Caki2 (cell line): ENCODE measurements at regions not wholly inside any gene's neighbourhood (a gene's known extent, or its start where the extent isn't known, plus 50 kb on each side); places are given as distances from the start of the nearest gene placed in this dataset.

ENCODE experiments used
- DNase-seq: peaks from one replicate; pipeline ENCODE4 v3.0.0-alpha.2; 2015; ENCODE audit warnings: low read depth
- in situ Hi-C: cut with HindIII; loops from 2 replicates; pipeline ENCODE4 v1.10.0; 2016; ENCODE audit warnings: low sequenced_read_pairs, low pct_unique_long_range_greater_than_20kb, mixed read lengths

DNA sequence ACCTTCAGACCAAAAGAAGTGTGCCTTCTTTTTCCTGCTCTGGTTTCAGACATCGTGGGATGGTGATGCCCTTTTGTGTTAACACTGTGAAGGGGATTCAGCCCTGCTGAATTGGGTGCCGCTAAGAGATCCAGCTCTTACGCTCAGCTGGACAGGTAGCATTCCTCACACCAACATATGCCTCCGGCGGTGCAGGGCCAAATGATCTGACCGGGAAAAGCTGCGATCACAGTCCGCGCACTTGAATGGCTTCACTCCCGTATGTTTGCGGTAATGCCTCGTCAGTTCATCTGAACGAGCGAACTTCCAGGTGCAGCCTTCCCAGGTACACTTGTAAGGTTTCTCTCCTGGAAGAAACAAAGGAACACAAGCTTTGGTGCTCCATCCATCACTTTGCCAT is 438.9 kb downstream of the KLF12 start:
- DNase-seq, result no peak
- in situ Hi-C loops, result no loop called here

DNA sequence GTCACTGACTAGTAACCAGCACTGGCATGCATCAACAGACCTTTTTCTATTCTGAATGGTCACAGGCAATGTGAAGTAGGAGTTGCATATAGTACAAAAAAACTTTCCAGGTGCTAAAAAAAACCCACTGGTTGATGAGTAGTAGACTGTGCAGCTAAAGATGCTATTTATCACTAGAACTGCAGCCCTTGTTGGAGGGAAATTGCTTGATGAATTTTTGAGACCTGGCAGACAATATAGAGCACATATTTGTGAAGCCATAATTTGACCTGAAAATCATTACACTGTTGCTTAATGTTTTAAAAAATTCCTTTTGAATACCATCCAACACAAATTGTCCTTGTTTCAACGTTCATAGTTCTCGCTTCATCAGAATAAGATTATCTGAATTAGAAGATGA is 441.0 kb downstream of the KLF12 start:
- no peak for DNase-seq
- in situ Hi-C loops, result no loop called here

DNA sequence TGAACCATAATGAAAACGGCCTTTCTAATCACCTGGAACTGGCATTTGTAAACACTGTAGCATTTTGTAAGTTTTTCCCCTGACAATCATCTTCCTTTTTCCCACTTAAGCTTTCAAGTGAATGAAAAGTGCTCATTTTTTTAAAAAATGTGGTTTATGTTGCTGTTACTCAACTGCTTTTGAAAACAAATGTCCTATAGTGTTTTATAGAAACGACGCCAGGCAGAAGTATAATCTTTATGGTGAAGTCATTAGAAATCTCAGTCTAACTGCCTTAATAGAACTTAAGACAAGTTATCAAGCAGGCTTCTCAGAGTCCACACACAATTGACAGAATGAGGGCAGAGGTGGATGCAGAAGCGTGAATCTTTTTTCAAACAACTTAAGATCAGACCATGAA is 442.3 kb downstream of the KLF12 start:
- in situ Hi-C loops, result no loop called here
- DNase-seq, result no peak

DNA sequence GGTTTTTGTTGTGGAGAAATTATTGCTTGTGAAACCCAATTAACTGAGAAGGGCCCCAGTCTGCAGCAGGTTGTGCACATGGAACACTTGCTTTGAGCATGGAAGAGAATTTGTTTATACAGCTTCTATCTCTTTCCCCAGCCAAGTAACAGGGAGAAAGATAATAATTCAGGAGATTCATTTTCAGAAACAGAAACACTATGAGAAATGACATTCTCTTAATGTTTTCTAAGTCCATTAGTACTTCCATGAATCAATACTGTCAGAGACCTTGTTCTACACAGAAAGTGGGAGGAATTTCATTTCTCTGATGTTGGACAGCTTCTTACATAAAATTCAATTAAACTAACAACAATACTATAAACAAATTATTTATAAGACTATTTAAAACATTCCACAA is 446.3 kb downstream of the KLF12 start:
- no peak for DNase-seq
- in situ Hi-C loops, result no loop called here

DNA sequence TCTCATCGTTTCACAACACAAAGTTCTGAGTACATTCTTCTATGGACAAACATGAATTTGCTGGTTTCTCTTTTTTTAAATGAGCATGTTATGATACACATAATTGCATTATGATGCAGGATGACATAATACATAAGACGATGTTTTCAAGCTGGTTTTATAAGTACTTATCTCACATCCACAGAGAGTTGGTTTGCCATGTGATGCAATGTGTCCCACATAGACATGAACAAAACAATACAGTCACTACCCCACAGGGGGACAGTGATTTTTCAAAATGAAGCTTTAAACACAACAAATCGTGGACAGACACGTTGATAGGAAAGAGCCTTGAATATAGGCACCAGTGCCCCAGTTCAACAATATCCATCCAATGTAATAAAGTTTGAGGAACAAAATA is 447.1 kb downstream of the KLF12 start:
- in situ Hi-C loops, result no loop called here
- no peak for DNase-seq

DNA sequence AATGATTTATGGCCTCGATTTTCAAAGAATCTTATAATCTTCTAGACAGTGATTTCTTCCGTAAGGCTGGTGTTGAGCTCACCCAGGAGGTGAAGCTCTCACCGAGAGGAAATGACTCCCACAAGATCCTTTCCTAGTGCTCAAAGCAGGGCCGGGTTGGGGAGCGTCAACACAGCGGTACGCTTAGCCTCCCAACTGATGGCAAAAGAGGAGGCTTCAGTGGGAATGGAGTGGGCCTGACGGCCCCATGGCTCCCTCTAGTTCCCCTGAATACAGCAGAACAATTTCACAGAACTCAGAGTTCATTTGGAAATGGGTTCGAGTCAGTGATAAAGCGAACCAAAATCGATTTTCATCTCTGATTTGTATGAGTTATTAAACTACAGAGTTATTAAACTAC is 449.5 kb downstream of the KLF12 start:
- no peak for DNase-seq
- in situ Hi-C loops, result no loop called here

DNA sequence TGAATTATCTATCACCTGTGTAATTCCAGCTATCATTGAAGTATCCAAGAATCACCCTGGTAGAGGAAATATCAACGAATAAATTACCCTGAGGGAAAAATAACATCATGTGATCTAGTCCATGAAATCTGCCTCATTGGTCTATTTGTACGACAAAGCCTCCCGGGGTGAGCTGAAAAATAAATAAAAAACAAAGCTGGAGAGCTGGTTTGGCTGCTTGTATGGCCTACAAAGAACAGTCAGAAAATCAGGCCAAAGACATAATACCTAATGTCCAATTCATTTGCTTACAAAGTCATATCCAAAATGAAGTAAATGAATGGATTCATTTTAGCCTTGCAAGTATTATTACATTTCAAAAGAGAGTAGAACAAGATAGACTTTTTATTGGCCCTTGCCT is 449.9 kb downstream of the KLF12 start:
- in situ Hi-C loops, result no loop called here

DNA sequence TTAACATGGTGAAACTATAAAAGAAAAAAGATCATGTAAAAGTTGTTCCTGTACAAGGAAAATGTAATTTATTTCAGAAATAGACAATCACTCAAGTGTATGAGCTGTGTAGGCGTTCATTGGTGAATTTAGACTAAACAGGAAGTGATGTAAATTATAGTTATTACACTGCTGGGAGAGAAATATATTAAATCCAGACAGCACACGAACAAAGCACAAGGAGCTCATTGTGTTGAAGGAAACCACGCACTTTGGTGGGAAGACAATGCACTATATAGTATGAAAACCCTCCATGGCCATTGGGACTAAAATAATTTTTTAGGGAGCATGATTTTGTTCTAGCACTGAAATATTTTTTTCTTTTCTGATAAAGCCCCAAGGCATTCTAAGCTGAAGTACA is 450.5 kb downstream of the KLF12 start:
- in situ Hi-C loops, result no loop called here
- no peak for DNase-seq

More for the DNA sequence above, 449.9 kb downstream of the KLF12 start:
- no peak for DNase-seq

DNA sequence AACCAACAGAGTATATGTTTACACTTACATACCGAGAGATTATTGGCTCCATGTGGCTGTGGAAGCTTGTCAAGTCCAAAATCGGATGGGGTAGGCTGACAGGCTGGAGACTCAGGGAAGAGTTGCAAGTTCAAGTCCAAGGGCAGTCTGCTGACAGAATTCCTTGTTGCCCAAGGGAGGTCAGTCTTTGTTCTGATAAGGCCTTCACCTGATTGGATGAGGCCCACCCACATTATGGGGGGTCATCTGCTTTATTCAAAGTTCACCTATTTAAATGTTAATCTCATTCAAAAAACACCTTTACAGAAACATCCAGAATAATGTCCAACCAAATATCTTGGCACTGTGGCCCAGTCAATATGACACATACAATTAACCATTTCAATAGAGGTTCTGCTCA is 452.4 kb downstream of the KLF12 start:
- in situ Hi-C loops, result no loop called here

DNA sequence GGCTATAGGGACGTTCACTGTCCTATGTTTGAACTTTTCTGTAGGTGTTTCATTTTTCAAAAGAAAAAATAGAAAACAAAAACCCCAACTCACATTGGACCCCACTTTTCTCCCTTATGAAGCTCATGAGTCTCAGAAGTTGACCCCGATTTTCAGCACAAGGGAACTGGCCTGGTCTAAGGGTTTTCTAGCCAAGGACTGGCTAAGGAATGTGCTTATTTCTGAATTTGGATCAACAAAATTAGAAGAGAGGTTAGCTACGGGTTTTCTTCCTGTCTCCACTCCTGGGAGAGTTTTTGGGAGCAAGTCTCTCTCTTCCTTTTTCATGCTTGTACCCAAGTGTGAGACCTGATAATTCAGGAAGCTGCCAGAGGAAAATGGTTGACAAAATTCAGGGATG is 453.2 kb downstream of the KLF12 start:
- in situ Hi-C loops, result no loop called here
- no peak for DNase-seq

More for the DNA sequence above, 452.4 kb downstream of the KLF12 start:
- DNase-seq, result no peak

DNA sequence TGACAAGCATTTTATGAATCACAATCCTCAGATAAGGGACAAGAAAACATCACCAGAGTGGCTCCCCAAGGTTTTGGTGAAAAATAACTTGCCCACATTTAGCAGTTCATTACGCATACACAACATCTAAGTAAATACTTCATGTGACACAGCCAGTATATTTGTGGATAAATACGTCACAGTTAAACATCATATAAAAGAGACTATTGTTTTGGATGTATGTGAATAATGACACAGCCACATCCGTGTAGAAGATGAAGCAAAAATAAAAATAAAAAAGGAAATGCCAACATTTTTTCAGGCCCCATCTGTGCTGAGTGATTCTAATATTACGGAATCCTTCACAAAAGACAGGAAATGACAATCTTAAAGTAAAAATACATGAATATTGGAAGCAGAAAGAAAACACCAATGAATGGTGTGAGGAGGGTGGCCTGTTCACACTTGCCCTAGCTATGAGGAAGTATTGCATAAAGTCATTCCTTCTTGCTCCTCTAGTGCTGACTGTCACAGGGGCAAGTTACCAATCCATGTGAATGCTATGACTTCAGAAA is 457.1 kb downstream of the KLF12 start:
- in situ Hi-C loops, result no loop called here
- DNase-seq, result no peak

DNA sequence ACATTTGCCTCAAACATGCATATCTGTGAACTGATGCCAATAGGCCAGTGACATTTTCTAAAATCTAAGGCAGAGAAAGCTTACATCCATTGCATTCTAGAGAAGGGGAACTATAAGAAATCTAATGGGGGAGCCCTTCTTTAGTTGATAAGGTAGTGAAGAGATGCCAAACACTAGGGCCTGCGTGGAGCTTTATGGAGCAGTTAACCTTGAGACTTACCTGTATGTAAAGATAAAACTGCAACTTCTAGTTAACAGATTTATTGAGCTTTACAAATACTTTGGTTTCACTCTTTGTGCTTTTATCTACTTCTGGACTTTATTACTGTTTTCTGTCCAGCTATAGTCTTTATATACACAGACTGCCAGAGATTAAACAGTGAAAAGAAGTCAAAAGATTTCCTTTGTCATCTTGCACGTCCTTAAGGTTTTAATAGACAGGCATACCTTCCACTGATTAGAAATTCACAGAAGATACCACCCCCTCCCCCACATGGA is 457.6 kb downstream of the KLF12 start:
- in situ Hi-C loops, result no loop called here
- no peak for DNase-seq

DNA sequence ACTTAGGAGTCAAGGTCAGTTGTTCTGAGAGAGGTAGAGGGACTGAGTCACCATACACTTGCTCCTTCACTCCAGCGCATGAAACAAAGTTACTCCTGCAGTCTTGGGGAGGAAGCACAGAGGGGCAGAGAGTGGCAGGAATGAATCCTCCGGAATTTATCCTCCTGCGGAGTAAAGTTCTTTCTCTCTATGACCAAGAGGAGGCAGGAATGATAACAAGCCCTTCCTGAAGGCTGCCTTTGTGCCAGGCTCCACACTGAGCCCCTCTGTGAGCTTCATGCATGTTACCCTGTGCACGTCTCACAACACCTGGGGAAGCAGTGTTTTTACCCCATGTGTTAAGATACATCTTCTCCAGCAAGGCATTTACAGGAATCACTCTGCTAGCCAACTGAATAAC is 458.4 kb downstream of the KLF12 start:
- no peak for DNase-seq
- in situ Hi-C loops, result no loop called here

DNA sequence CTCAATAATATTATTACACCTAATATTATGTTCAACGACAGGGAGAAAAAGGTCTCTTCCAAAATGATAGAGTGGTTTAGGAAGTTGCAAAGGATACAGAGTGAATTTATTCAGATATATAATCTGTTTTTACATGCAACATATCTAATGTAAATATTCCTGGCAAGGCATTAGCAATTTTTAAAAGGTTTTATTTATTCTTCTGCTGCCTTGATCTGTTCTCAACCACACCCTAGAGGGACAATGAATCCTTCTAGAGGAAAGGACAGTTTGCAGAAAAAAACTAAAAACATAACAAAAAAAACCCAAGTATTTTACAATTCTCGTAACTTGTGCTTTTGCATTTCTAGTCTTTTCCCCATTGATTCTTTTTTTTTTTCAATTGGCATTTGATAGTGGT is 459.6 kb downstream of the KLF12 start:
- DNase-seq, result no peak
- in situ Hi-C loops, result no loop called here

DNA sequence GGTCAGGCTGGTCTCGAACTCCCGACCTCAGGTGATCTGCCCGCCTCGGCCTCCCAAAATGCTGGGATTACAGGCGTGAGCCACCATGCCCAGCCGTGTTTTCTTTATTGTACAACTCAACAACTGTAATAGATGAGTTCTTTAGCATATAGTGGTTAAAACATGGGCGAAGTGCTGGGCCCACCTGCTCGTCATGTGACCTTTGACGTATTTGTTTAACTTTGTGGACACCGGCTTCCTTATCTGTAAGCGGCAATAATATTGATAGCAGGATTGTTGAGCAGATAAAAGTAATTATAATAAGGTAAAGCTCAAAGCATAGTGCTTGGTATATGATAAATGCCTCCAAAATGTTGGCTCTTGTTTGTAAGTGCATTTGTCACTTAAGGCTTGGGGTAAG is 460.3 kb downstream of the KLF12 start:
- no peak for DNase-seq
- in situ Hi-C loops, result no loop called here

DNA sequence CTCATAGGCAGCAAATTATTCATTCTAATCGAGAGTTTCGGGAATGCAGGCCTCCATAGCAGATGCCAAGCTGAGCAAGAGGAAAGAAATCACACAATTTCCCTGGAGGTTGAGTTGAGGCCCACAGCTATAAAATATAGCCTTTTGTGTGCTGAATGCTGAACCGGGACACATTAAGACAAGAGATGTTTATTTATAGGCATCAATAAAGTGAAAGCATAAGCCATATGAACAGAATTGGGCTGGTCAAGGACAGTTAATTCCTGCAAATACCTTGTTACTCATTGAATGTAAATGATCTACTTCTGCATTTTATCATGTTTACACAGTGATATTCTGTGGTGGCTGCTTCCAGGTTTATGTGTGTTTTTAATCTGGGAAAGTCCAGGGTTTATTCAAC is 461.7 kb downstream of the KLF12 start:
- in situ Hi-C loops, result no loop called here
- DNase-seq, result peak; percentile 65

DNA sequence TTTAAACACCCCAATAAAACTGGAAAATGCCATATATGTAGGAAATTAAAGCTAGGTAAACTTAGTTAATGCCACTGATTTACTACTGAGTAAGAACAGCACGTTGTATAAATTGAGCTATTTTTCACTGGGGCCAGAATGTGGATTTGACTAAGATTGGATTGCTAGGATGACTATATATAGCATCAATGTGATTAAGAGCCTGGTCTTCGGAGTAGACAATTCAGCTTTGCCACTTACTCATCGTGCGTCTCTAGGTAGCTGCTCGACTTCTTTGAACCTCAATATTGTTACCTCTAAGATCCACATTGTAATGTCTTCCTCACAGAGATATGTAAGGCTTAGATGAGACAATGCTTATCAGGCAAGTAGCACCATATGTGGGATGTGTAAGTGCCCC is 462.5 kb downstream of the KLF12 start:
- in situ Hi-C loops, result no loop called here
- DNase-seq, result no peak

DNA sequence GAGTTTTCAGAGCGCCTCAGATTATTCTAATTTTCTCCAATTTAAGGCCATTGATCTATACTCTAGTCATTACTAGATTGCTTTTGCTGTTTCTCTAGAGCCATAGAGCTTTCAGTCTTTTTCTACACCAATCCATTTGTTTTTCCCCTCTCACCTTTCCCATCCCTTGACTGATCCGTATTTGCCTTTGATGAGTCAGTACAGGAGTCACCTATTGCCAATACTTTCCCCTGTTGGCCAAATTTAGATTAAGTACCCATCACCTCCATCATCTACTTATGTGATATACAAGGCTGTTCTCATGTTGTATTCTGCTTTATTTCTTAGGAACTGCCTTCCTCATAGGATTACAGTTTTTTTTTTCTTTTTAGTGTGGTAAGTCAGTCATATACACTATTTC is 463.2 kb downstream of the KLF12 start:
- in situ Hi-C loops, result no loop called here
- DNase-seq, result no peak

DNA sequence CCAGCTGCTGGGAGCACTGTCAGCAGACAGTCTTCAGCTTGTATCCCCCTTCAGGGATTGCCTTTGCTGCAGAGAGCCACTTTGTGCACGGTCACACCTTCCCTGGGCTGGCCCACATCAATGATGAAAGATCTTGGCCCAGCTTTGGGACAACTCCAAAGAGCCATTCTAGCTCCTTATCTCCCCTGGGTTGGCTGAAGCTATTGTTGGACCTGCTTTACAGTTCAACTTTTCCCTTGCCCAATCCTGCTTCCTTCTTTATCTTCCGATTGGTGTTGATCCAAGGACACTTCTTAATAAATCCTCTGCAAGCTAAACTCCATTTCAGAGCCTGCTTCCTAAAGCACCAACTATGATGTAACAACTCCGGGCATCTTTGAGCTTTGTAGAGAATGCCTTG is 466.4 kb downstream of the KLF12 start:
- in situ Hi-C loops, result no loop called here
- DNase-seq, result no peak

DNA sequence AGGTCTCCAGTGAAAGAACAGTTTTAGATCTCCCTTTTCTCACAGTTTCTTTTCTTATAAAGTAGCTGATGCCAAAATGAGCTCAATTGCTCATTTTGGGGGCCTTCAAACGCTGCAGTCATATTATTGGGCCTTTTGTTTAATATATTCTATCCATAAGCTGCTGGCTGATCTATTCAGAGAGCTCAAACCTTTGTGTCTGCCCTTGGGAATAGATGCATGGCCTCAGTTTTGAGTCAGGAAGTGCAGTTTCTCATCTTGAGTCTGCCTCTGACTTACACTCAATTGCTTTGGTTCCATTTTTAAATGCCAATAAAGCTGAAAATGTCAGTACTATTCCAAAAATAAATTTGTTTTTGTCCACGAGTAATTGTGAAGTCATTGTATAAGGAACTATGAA is 468.9 kb downstream of the KLF12 start:
- in situ Hi-C loops, result no loop called here
- no peak for DNase-seq

DNA sequence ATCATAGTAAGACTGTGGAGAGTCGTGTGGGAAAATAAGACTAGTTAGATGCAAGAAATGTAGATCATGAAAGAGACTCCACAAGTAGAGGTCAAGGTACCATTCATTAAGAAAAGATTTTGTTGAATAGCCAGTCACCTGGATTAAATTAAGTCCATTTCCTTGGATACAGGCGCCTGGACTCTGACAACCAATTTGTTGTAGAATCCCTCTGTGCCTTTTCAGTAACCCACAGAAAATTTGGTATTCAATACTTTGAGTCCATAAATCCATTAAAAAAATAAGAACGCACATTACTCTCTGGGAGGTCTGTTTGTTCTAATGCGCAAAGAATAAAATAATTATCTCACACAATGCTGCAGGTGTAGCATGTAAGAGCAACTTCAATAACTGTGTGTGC is 469.4 kb downstream of the KLF12 start:
- in situ Hi-C loops, result no loop called here
- DNase-seq, result no peak
